ENCODE measurements at regions not wholly inside any gene's neighbourhood (a gene's known extent, or its start where the extent isn't known, plus 50 kb on each side); places are given as distances from the start of the nearest gene placed in this dataset.

DNA sequence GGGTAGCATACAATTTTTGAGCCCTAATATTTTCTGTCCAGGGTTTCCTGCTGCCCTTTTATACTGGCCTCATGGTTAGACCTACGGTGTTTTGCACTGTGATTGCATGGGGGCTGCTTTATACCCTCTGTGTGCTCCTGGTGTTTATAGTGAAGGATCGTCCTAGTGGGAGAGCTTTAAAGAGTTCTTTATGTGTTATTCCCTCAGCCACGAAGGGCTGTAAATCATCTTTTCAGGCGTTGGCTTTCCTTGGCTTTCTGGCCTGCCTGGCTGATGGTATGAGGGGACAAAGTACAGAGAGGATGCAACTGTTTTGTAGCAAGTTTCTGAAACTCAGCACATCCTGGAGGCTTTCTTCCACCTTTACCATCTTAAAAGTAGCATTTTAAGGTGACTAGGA, 464.3 kb downstream of the EPM2A start:
- Histone ChIP-seq H3K27me3 (replicated peaks in 1 of 4; ENCODE audit: control extremely low read depth in 1 of 4, control insufficient read depth in 3 of 4, insufficient read depth in 4 of 4, low read length in 3 of 4) (no peaks in the 10 kb centered on the region), H3K27ac (ENCODE audit: low read length in 2 of 2) (no peak overlapping the region), H3K4me3 (ENCODE audit: control extremely low read depth in 1 of 5, extremely low read depth in 1 of 5, insufficient read depth in 1 of 5, low read depth in 2 of 5, low read length in 4 of 5) (no peak overlapping the region), H3K9ac (ENCODE audit: low read length) (no peak overlapping the region), H4K20me1 (ENCODE audit: control insufficient read depth, insufficient read depth, low read length, poor library complexity, severe bottlenecking) (no peaks in the 10 kb centered on the region), H3K79me2 (ENCODE audit: control insufficient read depth, insufficient read depth, low read length) (no peaks in the 10 kb centered on the region), H3K4me2 (replicated peaks; ENCODE audit: low read depth, low read length, poor library complexity, severe bottlenecking) (no peak overlapping the region), H3K9me3 (ENCODE audit: control extremely low read depth in 1 of 3, control insufficient read depth in 2 of 3, insufficient read depth in 1 of 3, low read length in 2 of 3) (no peaks in the 10 kb centered on the region), H3K4me1 (ENCODE audit: control insufficient read depth in 2 of 2, insufficient read depth in 2 of 2, low read length in 2 of 2) (no peaks in the 10 kb centered on the region), H2AFZ (ENCODE audit: insufficient read depth, low read depth, low read length, poor library complexity, severe bottlenecking) (no peak overlapping the region), H3K36me3 (replicated peaks in 1 of 2; ENCODE audit: control extremely low read depth in 1 of 2, control insufficient read depth in 1 of 2, extremely low read depth in 1 of 2, insufficient read depth in 2 of 2, low read length in 1 of 2) (no peaks in the 10 kb centered on the region)
- DNase-seq (no peak), ATAC-seq (ENCODE audit: low read depth) (no peak)
- no peaks in the 10 kb centered on the region for H3K9me3 Mint-ChIP-seq (ENCODE audit: insufficient read depth)
- 46% methylated on average over 3 of the region's 4 CpGs for WGBS (ENCODE audit: insufficient coverage)
- no peak overlapping the region for H3K27ac Mint-ChIP-seq
- ChIA-PET POLR2A (no interaction called here), CTCF (interaction anchor here (0.7 kb wide), 1 partner anchor 15 kb away, joined by 3 read pairs; no protein-coding TSS in a partner anchor)
- H3K27me3 Mint-ChIP-seq = peaks cover 3% of the 10 kb centered on the region
- intact Hi-C loops (cut with micrococcal nuclease) = no loop called here
- H3K4me1 Mint-ChIP-seq = no peaks in the 10 kb centered on the region
- TF ChIP-seq, protein P1, sequence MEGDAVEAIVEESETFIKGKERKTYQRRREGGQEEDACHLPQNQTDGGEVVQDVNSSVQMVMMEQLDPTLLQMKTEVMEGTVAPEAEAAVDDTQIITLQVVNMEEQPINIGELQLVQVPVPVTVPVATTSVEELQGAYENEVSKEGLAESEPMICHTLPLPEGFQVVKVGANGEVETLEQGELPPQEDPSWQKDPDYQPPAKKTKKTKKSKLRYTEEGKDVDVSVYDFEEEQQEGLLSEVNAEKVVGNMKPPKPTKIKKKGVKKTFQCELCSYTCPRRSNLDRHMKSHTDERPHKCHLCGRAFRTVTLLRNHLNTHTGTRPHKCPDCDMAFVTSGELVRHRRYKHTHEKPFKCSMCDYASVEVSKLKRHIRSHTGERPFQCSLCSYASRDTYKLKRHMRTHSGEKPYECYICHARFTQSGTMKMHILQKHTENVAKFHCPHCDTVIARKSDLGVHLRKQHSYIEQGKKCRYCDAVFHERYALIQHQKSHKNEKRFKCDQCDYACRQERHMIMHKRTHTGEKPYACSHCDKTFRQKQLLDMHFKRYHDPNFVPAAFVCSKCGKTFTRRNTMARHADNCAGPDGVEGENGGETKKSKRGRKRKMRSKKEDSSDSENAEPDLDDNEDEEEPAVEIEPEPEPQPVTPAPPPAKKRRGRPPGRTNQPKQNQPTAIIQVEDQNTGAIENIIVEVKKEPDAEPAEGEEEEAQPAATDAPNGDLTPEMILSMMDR (IDR thresholded peaks at IDR 0.05) = no peak
- TF ChIP-seq EZH2 (IDR thresholded peaks at IDR 0.05; ENCODE audit: borderline replicate concordance, insufficient read depth, low read depth, low read length, poor library complexity, severe bottlenecking) = no peak
- no peak overlapping the region for H3K4me3 Mint-ChIP-seq

DNA sequence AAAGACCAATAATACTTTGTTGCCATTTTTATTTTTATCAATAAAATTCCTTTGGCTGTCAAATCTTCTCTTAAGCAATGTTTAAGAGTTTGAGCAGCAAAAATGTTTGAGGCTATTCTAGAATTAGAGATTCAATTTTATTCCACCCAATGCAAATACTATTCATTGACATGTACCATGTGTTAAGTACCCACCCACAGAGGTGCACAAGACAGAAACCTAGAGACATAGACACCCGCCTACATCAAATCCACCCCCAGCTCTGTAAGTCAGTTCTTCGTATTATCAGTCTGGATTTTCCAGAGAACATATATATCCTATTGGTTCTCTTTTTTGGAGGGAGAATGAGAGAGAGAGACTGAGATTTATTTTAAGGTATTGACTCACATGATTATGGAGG, 463.7 kb downstream of the EPM2A start:
- ChIA-PET POLR2A (no interaction called here), CTCF (no interaction called here)
- Mint-ChIP-seq H3K27me3 (peaks cover 3% of the 10 kb centered on the region), H3K4me3 (no peak overlapping the region), H3K4me1 (no peaks in the 10 kb centered on the region), H3K27ac (no peak overlapping the region), H3K9me3 (ENCODE audit: insufficient read depth) (no peaks in the 10 kb centered on the region)
- Histone ChIP-seq H3K4me3 (ENCODE audit: control extremely low read depth in 1 of 5, extremely low read depth in 1 of 5, insufficient read depth in 1 of 5, low read depth in 2 of 5, low read length in 4 of 5) (no peak overlapping the region), H3K9ac (ENCODE audit: low read length) (no peak overlapping the region), H2AFZ (ENCODE audit: insufficient read depth, low read depth, low read length, poor library complexity, severe bottlenecking) (no peak overlapping the region), H3K79me2 (ENCODE audit: control insufficient read depth, insufficient read depth, low read length) (no peaks in the 10 kb centered on the region), H3K9me3 (ENCODE audit: control extremely low read depth in 1 of 3, control insufficient read depth in 2 of 3, insufficient read depth in 1 of 3, low read length in 2 of 3) (no peaks in the 10 kb centered on the region), H3K27me3 (replicated peaks in 1 of 4; ENCODE audit: control extremely low read depth in 1 of 4, control insufficient read depth in 3 of 4, insufficient read depth in 4 of 4, low read length in 3 of 4) (no peaks in the 10 kb centered on the region), H3K27ac (ENCODE audit: low read length in 2 of 2) (no peak overlapping the region), H3K4me2 (replicated peaks; ENCODE audit: low read depth, low read length, poor library complexity, severe bottlenecking) (no peak overlapping the region), H3K4me1 (ENCODE audit: control insufficient read depth in 2 of 2, insufficient read depth in 2 of 2, low read length in 2 of 2) (no peaks in the 10 kb centered on the region), H3K36me3 (replicated peaks in 1 of 2; ENCODE audit: control extremely low read depth in 1 of 2, control insufficient read depth in 1 of 2, extremely low read depth in 1 of 2, insufficient read depth in 2 of 2, low read length in 1 of 2) (no peaks in the 10 kb centered on the region), H4K20me1 (ENCODE audit: control insufficient read depth, insufficient read depth, low read length, poor library complexity, severe bottlenecking) (no peaks in the 10 kb centered on the region)
- DNase-seq (no peak), ATAC-seq (ENCODE audit: low read depth) (no peak)
- intact Hi-C loops (cut with micrococcal nuclease) = no loop called here
- no CpG with 5 or more reads among the region's 2 CpGs for WGBS (ENCODE audit: insufficient coverage)
- TF ChIP-seq EZH2 (IDR thresholded peaks at IDR 0.05; ENCODE audit: borderline replicate concordance, insufficient read depth, low read depth, low read length, poor library complexity, severe bottlenecking) = no peak
- TF ChIP-seq, protein P1 (IDR thresholded peaks at IDR 0.05) = no peak
